Spleen (tissue), 11 donors: ENCODE measurements at regions not wholly inside any gene's neighbourhood (a gene's known extent, or its start where the extent isn't known, plus 50 kb on each side); places are given as distances from the start of the nearest gene placed in this dataset.
"Not testable (repeated sequence)": the region's sequence is repeated elsewhere in the genome, so short reads cannot be mapped to it uniquely, and the experiment has no call there.

Experiments used
- DNase-seq: peaks from one replicate; pipeline ENCODE4 v3.0.0-alpha.2; 2020
- H3K27ac ChIP-seq, 8 donors: fragments of 200-600 bp; sonication (generic) in 7 of 8; 1 replicate in 4 of 8; 2 replicates in 4 of 8; pipeline versions ENCODE4 v1.5.0 to v1.8.0; 2016 to 2021; ENCODE audit warnings: inconsistent platforms in 4 of 8, mild to moderate bottlenecking in 4 of 8, moderate library complexity in 1 of 8
- H3K27me3 ChIP-seq, 7 donors: fragments of 200-600 bp; sonication (generic) in 6 of 7; replicated peaks in 1 of 7; 1 replicate in 4 of 7; 2 replicates in 3 of 7; pipeline versions ENCODE4 v1.5.0 to v1.8.0; 2016 to 2021; ENCODE audit warnings: inconsistent platforms in 3 of 7, mild to moderate bottlenecking in 1 of 7
- H3K36me3 ChIP-seq, 6 donors: fragments of 200-600 bp; sonication (generic) in 5 of 6; 1 replicate in 4 of 6; 2 replicates in 2 of 6; pipeline versions ENCODE4 v1.5.0 to v1.8.0; 2016 to 2021; ENCODE audit warnings: inconsistent platforms in 2 of 6
- H3K4me1 ChIP-seq, 6 donors: fragments of 200-600 bp; sonication (generic) in 5 of 6; 1 replicate in 3 of 6; 2 replicates in 3 of 6; pipeline versions ENCODE4 v1.5.0 to v1.8.0; 2016 to 2021; ENCODE audit warnings: inconsistent platforms in 3 of 6
- H3K4me3 ChIP-seq, 8 donors: fragments of 200-600 bp; sonication (generic) in 7 of 8; 1 replicate in 4 of 8; 2 replicates in 4 of 8; pipeline versions ENCODE4 v1.5.0 to v1.8.0; 2016 to 2021; ENCODE audit warnings: inconsistent platforms in 4 of 8, mild to moderate bottlenecking in 4 of 8, moderate library complexity in 2 of 8
- H3K9me3 ChIP-seq, 8 donors: fragments of 200-600 bp; sonication (generic) in 7 of 8; 1 replicate in 4 of 8; 2 replicates in 4 of 8; pipeline versions ENCODE4 v1.5.0 to v1.8.0; 2016 to 2021; ENCODE audit warnings: inconsistent platforms in 4 of 8
- CTCF ChIP-seq, 11 experiments: fragments of 200-600 bp in 7 of 11; fragments of 450-650 bp in 4 of 11; sonication (generic) in 4 of 11; IDR thresholded peaks in 8 of 11; conservative IDR thresholded peaks in 3 of 11; 1 replicate in 7 of 11; 2 replicates in 4 of 11; pipeline versions ENCODE4 v1.4.0 to v1.8.0; 2016 to 2021; ENCODE audit warnings: antibody characterized with exemption in 11 of 11, inconsistent platforms in 4 of 11, mild to moderate bottlenecking in 1 of 11
- POLR2A ChIP-seq, 3 donors: fragments of 450-650 bp; IDR thresholded peaks; one replicate each; pipeline ENCODE4 v1.5.1; 2017; ENCODE audit warnings: antibody characterized with exemption in 3 of 3, mild to moderate bottlenecking in 1 of 3
- POLR2AphosphoS5 ChIP-seq, 3 donors: sonication (generic); formaldehyde crosslinking; IDR thresholded peaks; one replicate each; pipeline ENCODE4 v1.5.1; 2017; ENCODE audit warnings: antibody characterized with exemption in 3 of 3
- WGBS, 5 donors: extraction: QIAGEN DNeasy Blood & Tissue Kit in 3 of 5; methylation state at CpG; one replicate each; pipeline versions ENCODE4 v1.1.5 to v1.1.7; 2013 to 2018; 5-methylcytosine and 5-hydroxymethylcytosine counted together
- intact Hi-C: fragments of 100-400 bp; cut with DNase I; formaldehyde crosslinking; loops from one replicate; pipeline ENCODE4 v1.15.0; 2023; ENCODE audit warnings: low total_unique reads
- donor health status: healthy with polysubstance abuse.
- donor health status: DM: no; HTN: no; CAD: no; lungs with moderate emphysema.
- donor health status: DM: no; HTN: no; CAD: no.
- donor health status: Bipolar disorder and iron deficiency.
- donor health status: healthy.
- donor health status: DM: no; HTN: no; CAD: no.
- donor health status: DM: yes; HTN: yes; CAD: no.

GRCh38 chr13:90321281-90321931 lies 1026.1 kb upstream of the MIR17HG start:
- WGBS, 5 donors = 75 to 89% (median 79%) methylated on average over 9 of the region's 9 CpGs
- H3K4me1 ChIP-seq = no peaks in the 10 kb centered on the region
- DNase-seq = no peak
- H3K27me3 ChIP-seq = no peaks in the 10 kb centered on the region
- TF ChIP-seq CTCF (IDR thresholded peaks at IDR 0.05 in 8 of 11, conservative IDR thresholded peaks at IDR 0.05 in 3 of 11) (no peak), POLR2A (IDR thresholded peaks at IDR 0.05) (no peak), POLR2AphosphoS5 (IDR thresholded peaks at IDR 0.05) (no peak)
- H3K36me3 ChIP-seq = no peaks in the 10 kb centered on the region
- H3K27ac ChIP-seq = no peak overlapping the region
- H3K9me3 ChIP-seq = peaks cover 0 to 4% (median 0%) of the 10 kb centered on the region in 8 donors
- intact Hi-C loops = no loop called here
- H3K4me3 ChIP-seq = no peak overlapping the region

DNA sequence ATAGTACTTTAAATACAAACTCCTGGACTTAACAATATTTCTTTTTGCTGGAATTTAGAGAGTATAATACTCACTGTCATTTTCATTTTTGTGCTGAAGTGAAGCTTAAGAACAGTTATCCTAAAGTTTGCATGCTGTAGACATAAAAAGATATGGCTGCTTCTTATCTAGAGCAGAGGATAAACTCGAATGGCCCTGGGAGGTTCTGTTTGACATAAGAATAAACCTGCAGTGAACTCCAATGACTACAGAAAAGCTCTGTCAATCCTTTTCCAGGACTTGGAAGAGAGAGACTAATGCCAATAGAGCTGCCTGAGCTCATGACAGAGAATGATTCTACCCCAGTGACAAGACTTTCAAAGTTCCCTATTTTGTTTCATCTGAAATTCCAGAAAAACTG lies 1017.8 kb upstream of the MIR17HG start:
- DNase-seq = no peak
- TF ChIP-seq POLR2A (IDR thresholded peaks at IDR 0.05) (no peak), CTCF (IDR thresholded peaks at IDR 0.05 in 8 of 11, conservative IDR thresholded peaks at IDR 0.05 in 3 of 11) (no peak), POLR2AphosphoS5 (IDR thresholded peaks at IDR 0.05) (no peak)
- Histone ChIP-seq H3K27ac (no peak overlapping the region), H3K9me3 (no peaks in the 10 kb centered on the region), H3K4me3 (no peak overlapping the region), H3K36me3 (no peaks in the 10 kb centered on the region), H3K27me3 (no peaks in the 10 kb centered on the region), H3K4me1 (no peaks in the 10 kb centered on the region)
- WGBS, 5 donors = 40 to 71% (median 55%) methylated on average over 1 of the region's 1 CpG
- intact Hi-C loops = no loop called here

- no peak for TF ChIP-seq POLR2AphosphoS5 (IDR thresholded peaks at IDR 0.05)
- no peak for TF ChIP-seq POLR2A (IDR thresholded peaks at IDR 0.05)
- TF ChIP-seq CTCF (IDR thresholded peaks at IDR 0.05 in 8 of 11, conservative IDR thresholded peaks at IDR 0.05 in 3 of 11) = no peak
- H3K4me1 ChIP-seq = no peaks in the 10 kb centered on the region
- no peak for DNase-seq
- 74 to 95% (median 80%) methylated on average over 1 of the region's 1 CpG for WGBS, 5 donors
- no peaks in the 10 kb centered on the region for H3K27me3 ChIP-seq
- no peaks in the 10 kb centered on the region for H3K9me3 ChIP-seq
- H3K36me3 ChIP-seq = no peaks in the 10 kb centered on the region
- H3K4me3 ChIP-seq = no peak overlapping the region
- H3K27ac ChIP-seq = no peak overlapping the region
- intact Hi-C loops = no loop called here
Observed at GRCh38 chr13:90331974-90332373, 1015.5 kb upstream of the MIR17HG start.

DNA sequence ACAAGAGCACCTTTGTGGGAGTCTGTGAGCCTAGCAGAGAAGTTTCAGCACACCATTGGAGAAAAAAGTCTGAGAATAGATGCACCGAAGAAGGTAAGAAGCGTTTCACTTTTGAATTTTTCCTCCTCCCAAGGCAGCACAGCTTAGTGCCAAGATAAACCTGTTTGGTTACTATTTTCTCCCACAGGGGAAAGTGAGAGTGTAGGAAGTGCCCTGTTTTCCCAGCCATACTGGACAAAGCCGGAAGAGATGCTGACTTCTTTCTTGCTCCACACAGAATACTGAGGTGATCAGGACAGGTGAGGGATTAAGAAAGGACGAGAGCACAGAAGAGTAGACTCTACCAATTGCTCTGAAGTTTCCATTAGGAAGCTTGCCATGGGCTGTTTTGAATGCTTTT lies 1011.0 kb upstream of the MIR17HG start:
- TF ChIP-seq POLR2A (IDR thresholded peaks at IDR 0.05) (no peak), POLR2AphosphoS5 (IDR thresholded peaks at IDR 0.05) (no peak), CTCF (IDR thresholded peaks at IDR 0.05 in 8 of 11, conservative IDR thresholded peaks at IDR 0.05 in 3 of 11) (no peak)
- intact Hi-C loops = no loop called here
- H3K4me3 ChIP-seq = no peak overlapping the region
- no peaks in the 10 kb centered on the region for H3K36me3 ChIP-seq
- H3K27ac ChIP-seq = no peak overlapping the region
- 61 to 84% (median 66%) methylated on average over 4 of the region's 4 CpGs for WGBS, 5 donors
- H3K9me3 ChIP-seq = peaks cover 0 to 8% (median 7%) of the 10 kb centered on the region in 8 donors
- H3K27me3 ChIP-seq = no peaks in the 10 kb centered on the region
- no peaks in the 10 kb centered on the region for H3K4me1 ChIP-seq
- DNase-seq = no peak

GRCh38 chr13:90341348-90341747 lies 1006.1 kb upstream of the MIR17HG start:
- 67 to 95% (median 89%) methylated on average over 1 of the region's 1 CpG for WGBS, 5 donors

GRCh38 chr13:90348477-90349136 lies 998.9 kb upstream of the MIR17HG start:
- WGBS, 5 donors = 87 to 95% (median 93%) methylated on average over 11 to 42 of the region's 42 CpGs

More at GRCh38 chr13:90341348-90341747, 1006.1 kb upstream of the MIR17HG start:
- peaks cover 0 to 14% (median 8%) of the 10 kb centered on the region in 8 donors for H3K9me3 ChIP-seq
- H3K36me3 ChIP-seq, H3K4me1 ChIP-seq, intact Hi-C loops, H3K27ac ChIP-seq, DNase-seq, H3K27me3 ChIP-seq, H3K4me3 ChIP-seq: not testable (repeated sequence)

More at GRCh38 chr13:90348477-90349136, 998.9 kb upstream of the MIR17HG start:
- H3K27me3 ChIP-seq, intact Hi-C loops, H3K4me3 ChIP-seq, H3K27ac ChIP-seq, H3K4me1 ChIP-seq, H3K36me3 ChIP-seq: not testable (repeated sequence)
- H3K9me3 ChIP-seq = peaks cover 0 to 26% (median 0%) of the 10 kb centered on the region in 8 donors
- DNase-seq = peak; percentile 50
